ENCODE measurements at regions not wholly inside any gene's neighbourhood (a gene's known extent, or its start where the extent isn't known, plus 50 kb on each side); places are given as distances from the start of the nearest gene placed in this dataset.
"Not testable (repeated sequence)": the region's sequence is repeated elsewhere in the genome, so short reads cannot be mapped to it uniquely, and the experiment has no call there.

DNA sequence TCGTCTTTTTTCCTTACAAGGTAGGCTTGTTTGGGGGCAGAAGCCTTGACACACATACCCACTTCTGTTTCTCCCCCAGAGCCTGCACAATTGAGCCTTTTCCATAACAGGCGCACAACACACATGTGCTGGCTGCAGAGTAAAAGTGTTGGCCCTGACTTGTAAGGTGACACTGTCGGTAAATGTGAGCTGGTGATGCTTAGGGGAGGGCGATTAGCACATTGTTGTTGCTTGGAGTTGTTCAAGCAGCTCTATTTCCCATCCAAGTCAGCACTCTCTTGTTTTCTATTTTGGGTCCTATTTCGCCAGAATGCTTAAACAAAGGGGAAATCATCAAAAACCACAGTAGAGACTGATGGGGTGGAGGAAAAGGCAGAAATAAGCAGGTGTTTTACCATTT, 51.9 kb upstream of the PTPRJ start:
- peak; percentile 61 to 72 for DNase-seq

DNA sequence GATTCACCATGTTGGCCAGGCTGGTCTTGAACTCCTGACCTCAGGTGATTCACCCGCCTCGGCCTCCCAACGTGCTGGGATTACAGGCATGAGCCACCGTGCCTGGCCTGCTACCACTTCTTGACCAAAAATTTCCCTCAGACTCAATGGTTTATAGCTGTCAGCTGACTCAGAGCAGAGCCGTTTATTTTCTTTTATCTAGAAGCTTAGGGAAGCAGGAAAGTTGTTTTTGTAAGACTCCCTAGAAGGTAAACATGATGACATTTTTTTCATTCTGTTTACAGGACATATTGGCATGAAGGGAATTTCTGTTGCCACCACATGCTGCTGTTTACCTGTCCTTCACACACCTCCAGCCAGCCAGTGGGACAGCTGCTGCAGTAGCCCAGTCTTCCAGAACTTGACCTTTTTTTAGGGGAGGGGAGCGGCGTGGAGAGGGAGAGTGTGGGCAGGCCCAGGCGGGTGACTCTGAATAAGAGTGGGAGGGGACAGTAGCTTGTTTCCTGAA, 56.1 kb upstream of the PTPRJ start:
- DNase-seq, result peak; percentile 35 to 68

DNA sequence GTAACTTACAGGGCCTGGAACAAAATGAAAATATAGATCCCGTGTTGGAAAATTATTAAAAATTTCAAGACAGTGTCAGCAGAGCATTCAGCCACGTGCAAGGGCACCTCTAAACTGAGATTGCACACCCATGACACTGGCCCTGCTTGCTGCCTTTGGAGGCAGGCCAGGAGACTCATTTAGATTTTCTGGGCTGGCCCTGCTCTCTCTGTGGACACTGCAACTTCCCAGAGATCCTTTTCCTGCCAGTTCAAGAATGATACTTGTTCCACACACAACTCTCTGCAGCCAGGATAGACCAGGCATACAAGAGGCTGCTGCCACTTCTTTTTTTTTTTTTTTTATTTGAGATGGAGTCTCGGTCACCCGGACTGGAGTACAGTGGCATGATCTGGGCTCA, 56.7 kb upstream of the PTPRJ start:
- no peak for DNase-seq

DNA sequence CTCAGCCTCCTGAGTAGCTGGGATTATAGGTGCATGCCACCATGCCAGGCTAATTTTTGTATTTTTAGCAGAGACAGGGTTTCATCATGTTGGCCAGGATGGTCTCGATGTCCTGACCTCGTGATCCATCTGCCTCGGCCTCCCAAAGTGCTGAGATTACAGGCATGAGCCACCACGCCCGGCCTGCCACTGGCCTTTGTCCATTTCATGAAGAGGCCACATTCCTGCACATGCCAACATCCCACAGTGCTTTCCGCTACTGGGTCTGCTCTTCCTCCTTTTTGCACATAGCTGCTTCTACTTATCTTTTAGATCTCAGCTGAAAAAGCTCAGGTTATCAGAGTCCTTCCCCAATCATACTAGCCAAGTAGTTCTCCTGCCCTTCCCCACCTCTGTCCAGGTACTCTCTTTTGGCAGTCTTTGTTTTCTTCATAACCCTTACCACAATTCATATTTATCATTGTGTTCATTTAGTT, 59.2 kb upstream of the PTPRJ start:
- not testable (repeated sequence) for DNase-seq

DNA sequence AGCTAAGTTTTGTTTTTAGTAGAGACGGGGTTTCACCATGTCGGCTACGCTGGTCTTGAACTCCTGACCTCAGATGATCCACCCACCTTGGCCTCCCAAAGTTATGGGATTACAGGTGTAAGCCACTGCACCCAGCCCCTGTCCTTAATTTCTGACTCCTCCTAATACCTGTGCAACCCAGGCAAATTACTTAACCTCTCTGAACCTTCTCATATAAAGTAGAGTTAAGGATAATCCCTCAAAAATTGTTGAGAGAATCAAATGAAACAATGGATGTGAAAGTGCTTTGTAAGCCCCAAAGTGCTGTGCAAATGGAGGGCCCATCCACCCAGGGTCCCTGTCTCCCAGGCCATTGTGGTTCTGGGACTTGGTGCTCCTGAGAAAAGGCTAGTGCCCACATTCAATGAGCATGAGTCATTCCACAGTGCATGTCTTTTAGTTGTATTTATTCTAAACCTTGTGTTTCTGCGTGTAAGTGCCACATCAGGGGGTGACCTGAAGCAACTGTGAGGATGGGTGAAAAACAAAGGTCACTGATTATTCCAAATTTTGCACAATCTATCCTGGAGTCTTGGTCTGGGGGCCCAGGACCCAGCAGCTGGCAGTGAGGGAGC, 61.4 kb upstream of the PTPRJ start:
- DNase-seq, result no peak

DNA sequence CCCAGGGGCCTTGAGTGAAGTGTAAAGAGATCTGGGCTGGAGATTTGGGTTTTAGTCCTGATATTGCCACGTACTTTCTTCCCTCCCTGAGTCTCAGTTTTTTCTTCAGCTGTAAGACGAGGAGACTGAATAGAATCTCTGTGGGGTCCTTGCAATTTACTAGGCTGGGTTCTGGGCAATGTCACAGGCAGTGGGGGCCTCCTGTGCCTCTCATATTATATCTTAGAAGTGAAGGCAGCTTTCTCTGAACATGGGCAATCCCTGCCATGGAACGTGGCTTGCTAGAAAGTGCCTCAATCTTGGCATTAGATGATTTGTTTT, 62.0 kb upstream of the PTPRJ start:
- no peak for DNase-seq

DNA sequence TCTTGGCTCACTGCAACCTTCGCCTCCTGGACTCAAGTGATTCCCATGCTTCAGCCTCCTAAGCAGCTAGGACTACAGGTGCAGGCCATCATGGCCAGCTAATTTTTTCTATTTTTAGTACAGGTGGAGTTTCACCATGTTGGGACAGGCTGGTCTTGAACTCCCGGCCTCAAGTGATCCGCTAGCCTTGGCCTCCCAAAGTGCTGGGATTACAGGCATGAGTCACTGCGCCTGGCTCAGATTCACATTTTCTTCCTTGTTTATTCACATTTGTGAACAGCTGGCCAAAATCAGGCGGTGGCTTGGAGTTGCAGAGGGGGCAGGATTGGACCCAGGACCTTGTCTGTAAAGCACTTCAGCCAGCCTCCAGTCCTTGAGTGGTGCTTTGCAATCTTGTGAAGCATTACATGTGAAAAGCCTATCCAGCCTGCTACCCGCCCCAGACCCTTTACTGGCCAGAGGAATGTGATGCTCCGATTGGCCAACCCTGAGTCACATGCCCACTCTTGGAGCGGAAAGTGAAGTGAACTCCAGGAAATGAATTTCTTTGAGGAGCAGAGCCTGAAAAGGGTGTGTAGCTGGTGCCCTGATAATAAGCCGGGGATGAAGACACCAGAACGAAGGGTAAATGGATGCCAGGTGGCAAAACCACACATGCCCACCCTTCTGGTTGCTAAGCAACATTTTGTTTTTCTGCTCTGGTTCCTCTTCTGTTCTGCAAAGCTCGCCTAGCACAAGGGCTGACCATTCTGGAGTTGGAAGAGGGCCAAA, 62.6 kb upstream of the PTPRJ start:
- DNase-seq, result peak; percentile 68 to 75

DNA sequence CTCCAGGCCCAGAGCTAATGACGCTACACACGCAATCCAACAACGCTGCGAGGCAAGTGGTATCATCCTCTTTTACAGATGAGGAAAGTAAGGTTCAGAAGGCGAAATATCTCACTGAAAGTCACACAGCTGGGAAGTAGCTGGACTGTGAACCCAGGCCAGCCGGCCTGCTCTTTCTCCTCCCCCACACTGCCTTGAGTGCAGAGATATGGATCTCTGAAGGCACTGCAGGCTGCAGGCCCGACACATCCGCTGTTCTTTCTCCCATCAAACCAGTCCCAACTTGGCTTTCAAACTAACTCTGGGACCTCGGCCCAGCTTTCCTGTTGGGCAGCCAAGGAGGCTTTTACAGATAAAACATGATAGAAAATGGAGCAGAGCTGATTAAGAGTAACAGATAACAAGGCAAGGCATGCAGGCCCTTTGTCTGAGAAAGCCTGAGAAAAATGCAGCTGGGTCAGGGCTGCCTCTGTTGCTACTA, 64.0 kb upstream of the PTPRJ start:
- DNase-seq, result no peak

DNA sequence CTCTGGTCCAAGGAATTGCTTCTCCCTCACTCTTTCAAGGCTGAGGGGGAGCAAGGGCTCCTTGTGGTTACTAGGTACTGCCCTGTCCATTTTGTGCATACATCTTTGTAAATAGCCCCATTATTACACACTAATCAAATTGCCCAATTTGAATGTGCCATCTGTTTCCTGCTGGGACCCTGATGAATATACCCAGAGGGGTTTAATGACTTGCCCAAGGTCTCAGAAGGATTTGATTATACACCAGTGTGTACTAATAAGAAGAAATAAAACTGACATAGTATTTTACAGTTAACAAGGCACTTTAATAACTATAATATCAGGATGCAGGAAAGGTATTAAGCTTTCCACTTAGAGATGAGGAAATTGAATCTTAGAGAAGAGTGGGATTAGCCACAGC, 64.6 kb upstream of the PTPRJ start:
- DNase-seq, result no peak

DNA sequence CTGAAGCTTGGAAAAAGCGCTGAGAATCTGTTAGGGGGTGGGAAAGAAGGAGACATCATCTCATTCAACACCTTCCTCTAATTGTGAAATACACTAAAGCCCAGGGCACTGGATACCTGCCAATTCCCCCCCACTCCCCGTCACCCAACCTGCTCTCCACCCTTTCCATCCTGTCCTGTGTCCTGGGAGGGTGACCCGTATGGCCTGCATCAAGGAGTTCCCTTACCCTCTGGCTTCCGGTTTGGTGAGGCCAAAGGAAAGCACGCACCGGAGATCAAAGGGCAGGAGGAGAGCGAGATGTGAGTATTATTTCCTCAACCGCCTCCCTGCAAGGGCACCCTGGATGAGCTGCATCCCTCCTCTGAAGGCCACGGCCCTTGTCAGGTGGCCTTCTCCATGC, 65.0 kb upstream of the PTPRJ start:
- DNase-seq, result no peak

DNA sequence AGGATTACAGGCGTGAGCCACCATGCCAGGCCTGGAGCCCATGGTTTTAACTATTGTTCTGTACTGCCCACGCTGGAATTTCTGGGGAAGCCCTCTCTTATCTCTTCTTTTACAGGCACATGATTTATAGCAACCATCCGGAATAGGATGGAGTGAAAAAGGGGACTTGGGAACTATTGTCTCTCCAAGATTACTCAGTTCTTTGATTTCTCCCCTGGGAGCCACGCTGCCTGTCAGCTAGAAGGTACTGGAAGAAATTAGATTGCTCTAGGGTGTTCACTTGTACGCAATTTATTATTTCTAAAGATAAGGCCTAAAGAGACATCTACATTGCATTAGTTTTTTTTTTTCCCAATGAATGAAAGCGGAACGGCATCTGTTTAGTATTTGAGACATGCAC, 65.6 kb upstream of the PTPRJ start:
- no peak for DNase-seq

DNA sequence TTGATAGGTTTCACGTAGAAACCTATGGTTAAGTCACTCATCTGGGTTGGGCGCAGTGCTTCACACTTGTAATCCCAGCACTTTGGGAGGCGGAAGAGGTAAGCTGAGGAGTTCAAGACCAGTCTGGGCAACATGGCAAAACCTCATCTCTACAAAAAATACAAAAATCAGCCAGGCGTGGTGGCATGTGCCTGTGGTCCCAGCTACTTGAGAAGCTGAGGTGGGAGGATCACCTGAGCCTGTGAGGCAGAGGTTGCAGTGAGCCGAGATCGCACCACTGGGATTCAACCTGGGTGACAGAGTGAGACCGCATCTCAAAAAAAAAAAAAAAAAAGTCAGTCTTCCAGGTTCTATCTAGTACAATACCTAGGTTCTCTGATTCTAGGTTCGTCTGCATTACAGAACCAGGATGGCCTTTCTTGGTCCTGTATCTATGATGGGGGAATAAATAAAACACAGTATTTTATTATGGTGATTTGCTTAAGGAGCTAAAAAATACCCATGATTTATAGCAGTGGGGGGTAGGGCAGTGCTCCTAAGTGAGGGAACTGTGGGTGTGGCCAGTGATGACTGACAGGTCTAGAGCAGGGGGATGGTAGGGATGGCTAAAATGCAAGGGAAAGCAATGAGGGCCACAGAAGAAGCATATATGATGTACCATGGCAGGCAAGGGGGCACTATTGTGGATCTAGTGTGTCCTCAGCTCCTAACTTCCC, 65.5 kb upstream of the NUP160 start:
- DNase-seq, result no peak

DNA sequence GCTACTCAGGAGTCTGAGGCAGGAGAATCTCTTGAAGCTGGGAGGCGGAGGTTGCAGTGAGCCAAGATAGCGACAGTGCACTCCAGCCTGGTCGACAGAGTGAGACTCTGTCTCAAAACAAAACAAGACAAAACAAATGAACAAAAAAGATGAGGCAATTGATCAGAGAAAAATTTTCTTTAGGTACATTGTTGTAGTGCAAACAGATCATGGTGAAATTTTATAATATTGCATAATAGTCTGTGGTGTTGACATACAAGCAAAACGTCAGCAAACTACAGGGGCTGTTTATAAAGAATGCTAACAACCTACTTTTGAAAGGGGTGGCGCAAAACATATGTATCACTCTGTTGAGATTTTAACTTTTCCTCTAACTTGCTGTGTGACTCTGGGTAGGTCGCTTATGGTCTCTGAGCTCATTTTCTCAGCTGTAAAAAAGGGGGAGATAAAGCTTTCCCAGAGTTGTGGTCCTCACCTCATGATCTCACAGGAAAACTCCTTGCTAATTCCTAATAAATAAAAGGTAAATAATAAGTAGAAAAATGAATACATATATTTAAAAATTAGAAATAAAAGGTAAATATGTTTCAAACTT, 64.8 kb upstream of the NUP160 start:
- peak; percentile 20 to 83 for DNase-seq

DNA sequence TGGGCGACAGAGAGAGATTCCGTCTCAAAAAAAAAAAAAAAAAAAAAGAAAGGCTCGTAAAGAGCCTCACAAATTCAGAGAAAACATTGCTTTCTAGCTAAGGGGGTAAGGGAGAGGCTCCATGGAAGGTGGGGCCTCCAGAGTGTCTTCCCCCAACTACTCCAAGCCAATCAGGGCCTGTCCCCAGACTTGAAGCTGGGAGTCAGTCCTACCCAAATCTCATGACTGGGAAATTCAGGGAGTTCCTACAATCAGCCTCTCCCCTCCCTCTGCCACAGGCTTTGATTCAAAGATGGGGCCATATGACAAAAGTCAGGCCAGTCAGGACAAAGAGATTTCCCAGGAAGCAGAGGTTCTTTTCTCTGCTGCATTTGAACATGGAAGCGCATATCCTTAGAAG, 63.0 kb upstream of the NUP160 start:
- DNase-seq, result no peak

DNA sequence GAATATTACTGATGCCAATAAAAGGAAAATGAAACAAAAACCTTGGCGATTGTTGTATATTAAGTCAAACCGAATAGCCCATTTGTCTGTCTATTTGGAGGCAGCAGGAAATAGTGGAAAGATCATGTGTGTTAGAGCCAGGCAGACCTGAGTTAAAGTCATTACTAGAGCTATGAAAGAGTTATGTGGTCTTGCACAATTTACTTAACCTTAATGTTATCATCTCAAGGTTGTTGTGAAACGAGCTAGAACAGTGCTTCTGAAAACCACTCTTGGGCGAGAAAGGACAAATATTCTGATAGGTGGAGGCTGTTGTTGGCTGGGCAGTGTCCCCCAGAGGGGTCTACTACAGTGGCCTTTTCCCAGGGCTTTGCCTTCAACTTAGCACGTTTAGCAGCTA, 60.0 kb upstream of the NUP160 start:
- peak; percentile 34 to 51 for DNase-seq

DNA sequence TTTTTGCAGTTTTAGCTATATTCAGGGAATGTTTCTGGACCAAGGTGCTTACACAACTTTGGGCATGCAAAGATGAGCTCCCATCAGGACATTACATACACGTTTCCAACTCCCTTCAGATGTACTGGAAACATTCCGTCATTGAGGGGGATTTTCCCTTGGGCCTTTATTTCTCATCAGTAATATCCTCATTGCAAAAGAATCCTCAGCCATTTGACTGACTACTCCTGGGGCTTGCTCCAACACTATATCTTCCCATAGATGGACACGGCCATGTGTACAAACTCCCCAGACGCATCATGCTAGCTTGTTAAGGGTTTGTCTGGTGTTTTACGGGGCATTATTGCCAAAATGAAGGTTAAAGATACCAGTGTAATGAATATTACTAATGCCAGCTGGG, 59.3 kb upstream of the NUP160 start:
- DNase-seq, result no peak

DNA sequence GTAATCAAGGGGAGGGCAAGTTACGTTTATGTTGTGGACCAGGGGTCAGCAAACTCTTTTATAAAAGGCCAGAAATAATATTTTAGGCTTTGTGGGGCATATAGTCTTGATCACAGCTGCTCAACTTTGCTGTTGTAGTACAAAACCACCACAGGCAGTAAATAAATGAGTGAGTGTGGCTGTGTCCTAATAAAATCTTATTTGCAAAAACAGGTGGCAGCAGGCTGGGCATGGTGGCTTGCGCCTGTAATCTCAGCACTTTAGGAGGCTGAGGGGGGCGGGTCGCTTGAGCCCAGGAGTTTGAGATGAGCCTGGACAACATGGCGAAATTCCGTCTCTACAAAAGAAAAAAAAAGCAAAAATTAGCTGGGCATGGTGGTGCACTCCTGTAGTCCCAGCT, 57.9 kb upstream of the NUP160 start:
- no peak for DNase-seq

DNA sequence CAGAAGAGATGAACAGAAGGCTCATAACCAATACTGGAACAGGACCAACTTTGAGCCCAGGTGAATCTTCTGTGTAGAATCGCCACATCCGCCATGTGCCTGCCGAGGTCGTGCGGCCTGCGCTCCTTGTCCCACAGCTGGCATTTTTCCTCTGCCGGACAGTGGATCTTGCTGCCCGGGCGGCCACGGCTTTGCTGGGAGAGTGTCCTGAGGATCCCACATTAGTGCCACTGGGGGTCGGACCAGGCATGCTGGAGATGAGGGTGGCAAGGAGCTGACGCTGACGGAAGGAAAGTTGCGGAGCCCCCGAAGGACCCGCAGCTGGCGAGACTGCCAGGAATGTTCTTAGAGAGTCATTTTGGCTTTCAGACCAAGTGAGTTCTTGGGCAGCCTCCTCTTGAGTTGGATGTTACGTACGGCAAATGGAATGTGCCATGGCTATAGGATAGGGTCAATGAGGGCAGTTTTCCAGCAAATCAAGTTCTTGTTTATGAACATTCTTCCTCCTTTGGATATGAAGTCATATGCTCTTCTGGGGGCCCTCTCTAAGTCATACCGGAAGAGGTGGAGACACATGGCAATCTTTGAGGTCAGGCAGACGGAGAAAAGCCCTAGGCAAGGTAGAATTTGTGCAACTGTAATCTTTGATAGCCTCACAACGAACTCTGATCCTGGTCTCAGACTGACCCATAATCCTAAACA, 57.4 kb upstream of the NUP160 start:
- DNase-seq, result peak; percentile 13 to 20

DNA sequence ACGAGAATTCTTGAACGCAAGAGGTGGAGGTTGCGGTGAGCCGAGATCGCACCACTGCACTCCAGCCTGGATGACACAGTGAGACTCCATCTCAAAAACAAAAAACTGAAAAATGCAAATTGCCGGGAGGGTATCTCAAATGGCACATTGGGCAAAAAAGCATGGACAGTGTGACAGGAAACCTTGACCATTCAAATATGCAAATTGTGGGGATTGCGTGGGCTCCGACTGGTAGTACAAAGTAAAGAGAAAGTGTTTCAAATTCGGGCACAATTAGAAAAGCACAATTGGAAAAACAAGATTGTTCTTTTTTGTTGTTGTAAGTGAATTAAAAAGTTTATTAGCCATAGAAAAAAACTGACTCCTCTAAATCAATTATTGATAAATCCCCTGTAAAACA, 56.7 kb upstream of the NUP160 start:
- no peak for DNase-seq

DNA sequence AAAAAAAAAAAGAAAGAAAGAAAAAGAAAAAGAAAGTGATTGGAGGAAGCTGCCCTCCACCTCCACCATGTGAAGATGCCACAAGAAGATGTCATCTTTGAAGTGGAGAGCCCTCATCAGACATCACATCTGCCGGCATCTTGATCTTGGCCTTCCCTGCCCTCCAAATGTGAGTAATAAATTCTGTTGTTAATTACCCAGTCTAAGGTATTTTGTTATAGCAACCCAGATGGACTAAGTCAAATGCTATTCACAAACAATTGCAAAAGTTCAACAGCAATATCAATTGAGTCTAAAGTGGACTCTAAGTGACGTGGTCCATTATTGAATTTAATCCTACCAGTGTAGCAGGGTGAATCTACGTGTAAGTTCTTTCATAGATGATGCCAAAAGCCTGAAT, 55.9 kb upstream of the NUP160 start:
- no peak for DNase-seq

DNA sequence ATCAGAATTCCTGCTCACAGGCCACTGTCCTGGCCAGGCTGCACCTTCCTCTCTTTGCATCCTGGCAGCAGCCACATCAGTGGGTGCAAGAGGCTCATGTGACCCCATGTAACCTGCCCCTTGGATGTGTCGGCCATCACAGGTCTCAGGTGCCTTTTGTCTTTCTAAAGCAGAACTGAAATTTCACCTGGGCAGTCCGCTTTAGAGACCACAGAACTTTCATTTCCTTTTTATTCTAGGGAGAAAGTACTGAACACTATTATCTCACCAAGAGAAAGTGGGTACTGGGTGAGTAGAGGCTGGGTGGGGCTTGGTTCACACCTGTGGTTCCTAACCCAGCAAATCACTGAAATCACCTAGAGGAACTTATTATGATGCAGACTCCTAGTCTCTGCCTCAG, 51.7 kb upstream of the NUP160 start:
- DNase-seq, result no peak

Data from inflammatory macrophage (primary cell).